ENCODE measurements at regions not wholly inside any gene's neighbourhood (a gene's known extent, or its start where the extent isn't known, plus 50 kb on each side); places are given as distances from the start of the nearest gene placed in this dataset.

DNA sequence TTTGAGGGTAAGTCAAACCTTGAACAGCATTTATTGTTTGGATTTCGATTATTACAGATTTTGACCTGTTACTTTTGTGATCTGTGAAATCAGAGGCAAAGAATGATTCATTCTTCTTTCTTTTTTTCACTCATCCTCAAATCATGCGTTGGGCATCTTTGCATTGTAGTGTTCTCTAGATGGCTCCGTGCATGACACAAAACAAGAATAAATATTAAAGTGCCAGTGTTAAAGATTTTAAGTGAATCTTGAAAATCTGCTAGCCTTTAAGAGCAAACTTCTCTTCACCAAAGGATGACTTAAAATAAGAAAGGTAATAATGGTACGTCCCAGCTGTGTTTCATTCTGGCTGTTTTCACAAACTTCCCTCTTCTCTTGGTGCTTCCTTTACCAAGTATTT is 361.9 kb upstream of the SMARCA2 start:
- TF ChIP-seq TAF1 (IDR thresholded peaks at IDR 0.05; ENCODE audit: borderline replicate concordance, low read depth, low read length) (no peak), POLR2A (IDR thresholded peaks at IDR 0.05; ENCODE audit: low read depth, low read length) (no peak), POLR2AphosphoS5 (IDR thresholded peaks at IDR 0.05; ENCODE audit: low read depth, low read length) (no peak)
